ENCODE measurements at regions not wholly inside any gene's neighbourhood (a gene's known extent, or its start where the extent isn't known, plus 50 kb on each side); places are given as distances from the start of the nearest gene placed in this dataset.

DNA sequence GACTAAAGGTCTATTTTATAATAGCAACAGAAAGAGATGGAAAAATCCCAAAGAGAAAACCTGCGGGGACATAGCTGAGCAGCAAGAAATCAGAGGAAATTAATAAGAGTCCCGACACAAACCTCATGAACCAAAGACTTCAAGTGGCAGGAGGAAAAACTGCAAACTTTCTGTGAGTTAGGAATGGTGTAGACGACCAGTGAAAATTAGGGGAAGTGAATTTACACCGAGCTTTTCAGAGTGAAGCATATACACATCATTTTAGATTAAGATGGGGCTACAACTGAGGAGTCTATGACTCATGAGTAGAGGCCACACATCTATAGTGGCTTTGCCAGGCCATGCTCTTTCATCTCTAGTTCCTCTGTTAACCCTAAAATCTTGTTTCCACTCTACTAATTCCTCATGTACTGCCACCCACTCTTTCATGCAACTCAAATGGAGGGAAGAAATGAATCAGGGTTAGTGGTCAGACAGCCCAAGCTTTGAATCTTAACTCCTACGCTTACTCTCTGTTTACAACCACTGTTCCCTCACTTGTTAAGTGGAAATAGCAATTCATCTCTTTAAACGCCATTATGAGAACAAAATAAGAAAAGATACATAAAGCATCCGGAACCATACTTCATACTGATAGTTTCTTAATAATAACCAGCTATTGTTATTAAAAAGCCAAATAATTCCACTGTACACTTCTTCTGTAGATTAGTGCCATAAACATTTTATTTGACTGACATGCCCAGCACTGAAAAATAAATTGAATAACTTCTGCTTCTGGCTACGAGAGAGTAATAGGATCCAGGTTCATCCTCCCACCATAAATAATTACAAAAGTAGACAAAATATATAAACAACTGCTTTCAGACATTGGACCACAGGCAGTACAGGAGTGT is 219.3 kb downstream of the RMST start:
- no peak overlapping the region for H3K4me3 Mint-ChIP-seq (ENCODE audit: unreplicated experiment)
- no peaks in the 10 kb centered on the region for H3K4me1 Mint-ChIP-seq (ENCODE audit: low read depth, unreplicated experiment)
- no peaks in the 10 kb centered on the region for H3K27me3 Mint-ChIP-seq (ENCODE audit: unreplicated experiment)
- H3K27ac Mint-ChIP-seq (ENCODE audit: unreplicated experiment): no peak overlapping the region
- TF ChIP-seq, protein P1, sequence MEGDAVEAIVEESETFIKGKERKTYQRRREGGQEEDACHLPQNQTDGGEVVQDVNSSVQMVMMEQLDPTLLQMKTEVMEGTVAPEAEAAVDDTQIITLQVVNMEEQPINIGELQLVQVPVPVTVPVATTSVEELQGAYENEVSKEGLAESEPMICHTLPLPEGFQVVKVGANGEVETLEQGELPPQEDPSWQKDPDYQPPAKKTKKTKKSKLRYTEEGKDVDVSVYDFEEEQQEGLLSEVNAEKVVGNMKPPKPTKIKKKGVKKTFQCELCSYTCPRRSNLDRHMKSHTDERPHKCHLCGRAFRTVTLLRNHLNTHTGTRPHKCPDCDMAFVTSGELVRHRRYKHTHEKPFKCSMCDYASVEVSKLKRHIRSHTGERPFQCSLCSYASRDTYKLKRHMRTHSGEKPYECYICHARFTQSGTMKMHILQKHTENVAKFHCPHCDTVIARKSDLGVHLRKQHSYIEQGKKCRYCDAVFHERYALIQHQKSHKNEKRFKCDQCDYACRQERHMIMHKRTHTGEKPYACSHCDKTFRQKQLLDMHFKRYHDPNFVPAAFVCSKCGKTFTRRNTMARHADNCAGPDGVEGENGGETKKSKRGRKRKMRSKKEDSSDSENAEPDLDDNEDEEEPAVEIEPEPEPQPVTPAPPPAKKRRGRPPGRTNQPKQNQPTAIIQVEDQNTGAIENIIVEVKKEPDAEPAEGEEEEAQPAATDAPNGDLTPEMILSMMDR (IDR thresholded peaks at IDR 0.05; ENCODE audit: partially characterized antibody, unreplicated experiment): no peak
- no peaks in the 10 kb centered on the region for H3K9me3 Mint-ChIP-seq (ENCODE audit: unreplicated experiment)
- DNase-seq: no peak
- H3K36me3 Mint-ChIP-seq (ENCODE audit: unreplicated experiment): no peaks in the 10 kb centered on the region

DNA sequence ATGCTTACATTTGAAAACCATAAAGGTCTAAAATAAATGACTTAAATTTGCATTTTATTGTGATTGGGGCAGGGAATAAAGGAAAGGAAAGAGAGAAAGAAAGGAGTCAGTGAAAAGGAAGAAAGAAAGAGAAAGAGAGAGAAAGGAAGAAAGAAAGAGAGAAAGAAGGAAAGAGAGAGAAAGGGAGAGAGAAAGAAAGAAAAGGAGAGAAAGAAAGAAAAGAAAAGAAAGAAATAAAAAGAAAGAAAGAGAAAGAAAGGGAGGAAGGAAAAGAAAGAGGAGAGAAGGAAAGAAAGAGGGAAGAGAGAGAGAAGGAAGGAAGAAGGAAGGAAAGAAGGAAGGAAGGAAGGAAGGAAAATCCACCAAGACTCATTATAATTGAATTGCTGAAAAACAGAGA is 222.8 kb downstream of the RMST start:
- H3K4me3 Mint-ChIP-seq (ENCODE audit: unreplicated experiment): no peak overlapping the region
- H3K4me1 Mint-ChIP-seq (ENCODE audit: low read depth, unreplicated experiment): no peaks in the 10 kb centered on the region
- no peaks in the 10 kb centered on the region for H3K36me3 Mint-ChIP-seq (ENCODE audit: unreplicated experiment)
- TF ChIP-seq, protein P1 (IDR thresholded peaks at IDR 0.05; ENCODE audit: partially characterized antibody, unreplicated experiment): no peak
- H3K27me3 Mint-ChIP-seq (ENCODE audit: unreplicated experiment): no peaks in the 10 kb centered on the region
- H3K27ac Mint-ChIP-seq (ENCODE audit: unreplicated experiment): no peak overlapping the region
- no peaks in the 10 kb centered on the region for H3K9me3 Mint-ChIP-seq (ENCODE audit: unreplicated experiment)
- no peak for DNase-seq

DNA sequence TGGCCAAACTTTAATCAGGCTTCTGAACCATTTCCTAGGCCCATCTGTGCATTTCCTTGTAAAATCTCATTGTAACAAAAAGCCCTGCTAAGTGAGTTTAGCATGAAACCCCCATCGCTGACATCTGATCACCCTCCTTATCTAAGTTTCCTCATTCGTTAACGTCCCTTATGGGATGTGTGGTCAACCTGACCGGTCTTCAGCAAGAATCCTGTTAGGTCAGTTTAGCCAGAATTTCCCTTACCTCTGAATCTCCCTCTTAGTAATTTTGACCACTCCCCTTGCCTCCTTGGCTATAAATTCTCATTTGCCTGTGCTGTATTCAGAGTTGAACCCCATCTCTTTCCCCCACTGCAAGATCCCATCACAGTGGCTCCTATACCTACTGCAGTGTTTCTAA is 239.3 kb downstream of the RMST start:
- no peak overlapping the region for H3K4me3 Mint-ChIP-seq (ENCODE audit: unreplicated experiment)
- no peaks in the 10 kb centered on the region for H3K27me3 Mint-ChIP-seq (ENCODE audit: unreplicated experiment)
- H3K27ac Mint-ChIP-seq (ENCODE audit: unreplicated experiment): no peak overlapping the region
- H3K36me3 Mint-ChIP-seq (ENCODE audit: unreplicated experiment): peaks cover 7% of the 10 kb centered on the region
- TF ChIP-seq, protein P1 (IDR thresholded peaks at IDR 0.05; ENCODE audit: partially characterized antibody, unreplicated experiment): no peak
- H3K9me3 Mint-ChIP-seq (ENCODE audit: unreplicated experiment): no peaks in the 10 kb centered on the region
- no peak for DNase-seq
- peaks cover 5% of the 10 kb centered on the region for H3K4me1 Mint-ChIP-seq (ENCODE audit: low read depth, unreplicated experiment)

DNA sequence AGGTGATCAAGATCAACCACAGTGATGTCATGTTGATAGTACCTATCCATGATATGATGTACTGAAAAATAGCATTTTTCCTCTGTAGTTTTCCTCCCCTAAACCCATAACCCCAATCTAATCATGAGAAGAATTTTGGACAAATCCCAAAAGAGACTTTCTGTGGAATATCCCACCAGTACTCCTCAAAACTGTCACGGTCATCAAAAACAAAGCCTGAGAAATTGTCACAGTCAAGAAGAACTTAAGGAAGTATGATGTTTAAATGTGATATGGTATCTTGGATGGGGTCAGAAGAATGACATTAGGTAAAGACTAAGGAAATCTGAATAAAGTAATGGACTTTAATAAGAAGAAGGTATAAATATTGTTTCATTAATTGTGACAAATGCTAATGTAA is 248.8 kb downstream of the RMST start:
- Mint-ChIP-seq H3K27ac (ENCODE audit: unreplicated experiment) (no peak overlapping the region), H3K36me3 (ENCODE audit: unreplicated experiment) (no peaks in the 10 kb centered on the region), H3K27me3 (ENCODE audit: unreplicated experiment) (no peaks in the 10 kb centered on the region), H3K4me3 (ENCODE audit: unreplicated experiment) (no peak overlapping the region), H3K9me3 (ENCODE audit: unreplicated experiment) (no peaks in the 10 kb centered on the region), H3K4me1 (ENCODE audit: low read depth, unreplicated experiment) (no peaks in the 10 kb centered on the region)
- no peak for DNase-seq
- TF ChIP-seq, protein P1 (IDR thresholded peaks at IDR 0.05; ENCODE audit: partially characterized antibody, unreplicated experiment): no peak

DNA sequence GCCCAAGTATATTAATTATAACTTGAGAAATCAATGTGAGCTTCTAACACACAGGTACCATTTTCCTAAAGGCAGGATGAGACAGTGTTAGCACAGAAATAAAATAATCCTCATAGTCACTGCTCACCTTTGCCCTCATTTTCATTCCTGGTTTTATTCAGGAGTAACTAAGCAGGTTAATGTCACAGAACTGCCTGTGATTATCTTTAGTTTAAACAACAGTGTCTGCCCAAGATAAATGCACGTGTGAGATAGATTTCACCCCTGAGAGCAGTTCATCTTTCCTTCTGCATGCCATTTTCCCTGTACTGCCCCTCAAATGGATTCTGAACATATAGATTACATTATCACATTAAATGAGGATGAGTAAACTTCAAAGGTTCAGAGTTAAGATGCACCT is 250.7 kb downstream of the RMST start:
- Mint-ChIP-seq H3K4me1 (ENCODE audit: low read depth, unreplicated experiment) (no peaks in the 10 kb centered on the region), H3K9me3 (ENCODE audit: unreplicated experiment) (no peaks in the 10 kb centered on the region), H3K36me3 (ENCODE audit: unreplicated experiment) (no peaks in the 10 kb centered on the region), H3K27me3 (ENCODE audit: unreplicated experiment) (no peaks in the 10 kb centered on the region), H3K4me3 (ENCODE audit: unreplicated experiment) (no peak overlapping the region), H3K27ac (ENCODE audit: unreplicated experiment) (no peak overlapping the region)
- DNase-seq: no peak
- TF ChIP-seq, protein P1 (IDR thresholded peaks at IDR 0.05; ENCODE audit: partially characterized antibody, unreplicated experiment): no peak

Data from glutamatergic neuron (in vitro differentiated cells).